GM12801 (cell line): ENCODE measurements at regions not wholly inside any gene's neighbourhood (a gene's known extent, or its start where the extent isn't known, plus 50 kb on each side); places are given as distances from the start of the nearest gene placed in this dataset.

Experiments
- TF ChIP-seq, protein P1 (sequence below): IDR thresholded peaks from one replicate; pipeline ENCODE4 v1.5.1; 2011; ENCODE audit warnings: control low read depth; ENCODE audit not compliant: insufficient read length; ENCODE audit errors: extremely low read depth

GRCh38 chr5:8230868-8231267, 361.9 kb downstream of the MTRR start:
- TF ChIP-seq, protein P1, sequence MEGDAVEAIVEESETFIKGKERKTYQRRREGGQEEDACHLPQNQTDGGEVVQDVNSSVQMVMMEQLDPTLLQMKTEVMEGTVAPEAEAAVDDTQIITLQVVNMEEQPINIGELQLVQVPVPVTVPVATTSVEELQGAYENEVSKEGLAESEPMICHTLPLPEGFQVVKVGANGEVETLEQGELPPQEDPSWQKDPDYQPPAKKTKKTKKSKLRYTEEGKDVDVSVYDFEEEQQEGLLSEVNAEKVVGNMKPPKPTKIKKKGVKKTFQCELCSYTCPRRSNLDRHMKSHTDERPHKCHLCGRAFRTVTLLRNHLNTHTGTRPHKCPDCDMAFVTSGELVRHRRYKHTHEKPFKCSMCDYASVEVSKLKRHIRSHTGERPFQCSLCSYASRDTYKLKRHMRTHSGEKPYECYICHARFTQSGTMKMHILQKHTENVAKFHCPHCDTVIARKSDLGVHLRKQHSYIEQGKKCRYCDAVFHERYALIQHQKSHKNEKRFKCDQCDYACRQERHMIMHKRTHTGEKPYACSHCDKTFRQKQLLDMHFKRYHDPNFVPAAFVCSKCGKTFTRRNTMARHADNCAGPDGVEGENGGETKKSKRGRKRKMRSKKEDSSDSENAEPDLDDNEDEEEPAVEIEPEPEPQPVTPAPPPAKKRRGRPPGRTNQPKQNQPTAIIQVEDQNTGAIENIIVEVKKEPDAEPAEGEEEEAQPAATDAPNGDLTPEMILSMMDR, result no peak

DNA sequence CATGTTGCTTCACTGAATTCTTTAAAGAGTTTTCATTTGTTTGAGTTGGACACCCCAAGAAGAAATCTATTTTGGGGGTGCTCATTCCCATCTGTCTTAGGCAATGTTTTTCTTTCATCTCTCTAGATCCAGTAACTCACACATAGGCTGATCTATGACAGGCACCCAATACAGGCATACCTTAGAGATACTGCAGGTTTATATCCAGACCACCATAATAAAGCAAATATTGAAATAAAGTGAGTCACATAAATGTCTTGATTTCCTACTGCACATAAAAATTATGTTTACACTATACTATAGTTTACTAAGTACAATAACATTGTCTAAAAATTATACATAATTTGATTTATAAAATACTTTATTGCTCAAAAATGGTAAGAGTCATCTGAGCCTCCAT, 364.5 kb downstream of the MTRR start:
- TF ChIP-seq, protein P1, result no peak

DNA sequence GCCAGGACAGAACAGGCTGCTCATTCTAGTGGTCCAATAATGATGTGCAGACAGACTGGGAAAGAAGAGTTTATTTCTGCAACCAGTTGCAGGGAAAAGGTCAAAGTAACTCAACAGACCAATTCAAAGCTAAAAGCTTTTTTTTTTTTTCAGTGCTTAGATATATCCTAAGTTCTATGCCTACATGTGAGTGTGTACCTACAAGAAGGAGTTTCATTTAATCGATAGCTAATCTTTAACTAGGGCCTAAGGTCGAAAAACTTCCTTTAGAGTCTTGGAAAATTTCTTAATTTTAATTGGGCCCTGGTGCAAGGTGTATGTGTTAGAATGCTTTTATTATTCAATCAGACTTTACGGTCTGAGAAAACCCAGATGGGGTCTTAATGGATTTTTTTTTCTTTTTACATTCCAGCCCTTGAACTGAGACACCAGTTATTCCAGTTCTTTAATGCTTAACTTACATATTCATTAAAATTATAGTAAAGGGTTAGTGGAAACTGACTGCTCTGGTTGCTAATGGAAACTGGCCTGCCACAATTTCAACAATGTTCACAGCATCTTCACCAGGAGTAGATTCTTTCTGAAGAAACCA, 365.3 kb downstream of the MTRR start:
- TF ChIP-seq, protein P1, result no peak

DNA sequence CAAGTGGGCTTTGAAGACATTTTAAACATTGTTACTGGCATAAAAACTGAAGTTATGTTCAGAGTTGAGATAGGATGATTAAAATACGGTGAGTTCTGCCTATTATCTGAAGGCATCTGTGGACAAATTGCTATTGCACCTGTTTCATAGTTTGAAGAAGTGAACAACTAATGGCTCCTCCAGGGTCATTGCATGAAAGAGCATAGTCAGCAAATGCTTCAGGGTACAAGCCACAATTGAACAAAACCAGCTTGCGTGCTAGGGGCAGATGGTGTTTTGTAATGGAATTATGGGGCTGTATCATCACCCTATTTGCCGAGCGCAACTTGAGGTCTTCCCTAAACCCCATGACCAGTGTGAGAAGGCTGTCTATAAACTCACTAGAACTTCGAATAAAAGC, 369.1 kb downstream of the MTRR start:
- TF ChIP-seq, protein P1, result no peak

DNA sequence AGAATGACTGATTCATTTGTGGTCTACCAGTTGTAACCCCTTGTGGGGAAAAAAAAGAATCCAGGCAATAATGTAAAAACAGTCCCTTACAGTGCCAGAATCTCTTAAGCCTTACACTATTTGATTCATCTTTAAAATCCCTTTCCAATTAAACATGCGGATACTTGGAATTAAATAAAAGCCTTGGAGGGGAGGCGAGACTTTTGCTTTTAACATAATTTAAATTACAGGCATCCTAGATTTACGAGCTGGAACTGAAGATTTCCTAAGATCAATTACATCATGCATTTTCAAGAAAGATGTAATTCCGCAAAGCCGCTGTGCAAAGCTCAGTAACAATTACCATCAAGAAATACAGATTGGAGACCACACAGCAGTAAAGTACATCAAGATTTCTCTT, 370.2 kb downstream of the MTRR start:
- TF ChIP-seq, protein P1, result no peak

DNA sequence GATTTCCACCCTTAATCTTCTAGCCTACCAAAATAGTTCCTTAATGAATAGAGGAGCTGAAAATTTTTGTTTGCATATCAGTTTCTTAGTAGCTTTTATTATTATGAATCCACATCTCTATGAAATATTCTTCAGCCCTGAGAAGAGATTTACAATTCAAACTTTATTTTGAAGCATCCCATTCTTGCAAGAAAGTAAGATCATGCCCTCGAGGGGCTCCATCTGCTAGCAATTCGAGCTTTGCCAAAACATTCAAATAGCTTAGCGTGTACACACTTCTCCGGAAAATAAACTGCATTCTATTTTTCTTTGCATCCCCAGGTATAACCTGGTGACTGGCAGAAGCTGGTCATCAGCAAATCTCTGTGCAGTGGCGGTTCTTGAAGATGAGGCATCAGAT, 370.7 kb downstream of the MTRR start:
- TF ChIP-seq, protein P1, result no peak

GRCh38 chr5:8241076-8241475, 372.1 kb downstream of the MTRR start:
- TF ChIP-seq, protein P1, result no peak
